NCI-H748 treated with DMSO at 0.1 percent for 48 hours (cell line): ENCODE measurements at regions not wholly inside any gene's neighbourhood (a gene's known extent, or its start where the extent isn't known, plus 50 kb on each side); places are given as distances from the start of the nearest gene placed in this dataset.
A peak's percentile ranks its signal among the peaks of the same experiment; 100 is the strongest.

ENCODE experiments used
- DNase-seq: peaks from one replicate; lab custom pipeline; 2025; lab: John Stamatoyannopoulos, UW

DNA sequence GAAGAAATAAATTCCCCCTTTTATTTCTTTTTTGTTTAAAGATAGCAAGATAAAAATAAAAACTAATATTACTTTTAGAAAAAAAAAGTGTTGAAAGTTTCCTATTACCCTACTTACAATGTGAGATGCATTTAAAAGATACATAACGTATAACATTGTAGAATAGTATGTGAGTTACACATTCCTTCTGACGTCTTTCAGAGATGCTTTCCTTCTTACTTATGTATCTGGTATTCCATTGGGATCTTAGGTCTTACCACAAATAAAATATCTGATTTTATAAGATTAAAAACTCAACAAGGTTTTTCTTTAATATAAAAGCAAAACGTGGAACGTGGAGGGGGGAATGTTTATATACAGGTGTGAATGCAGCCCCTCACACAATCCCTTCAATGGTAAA is 147.2 kb upstream of the ETS2 start:
- DNase-seq = no peak

DNA sequence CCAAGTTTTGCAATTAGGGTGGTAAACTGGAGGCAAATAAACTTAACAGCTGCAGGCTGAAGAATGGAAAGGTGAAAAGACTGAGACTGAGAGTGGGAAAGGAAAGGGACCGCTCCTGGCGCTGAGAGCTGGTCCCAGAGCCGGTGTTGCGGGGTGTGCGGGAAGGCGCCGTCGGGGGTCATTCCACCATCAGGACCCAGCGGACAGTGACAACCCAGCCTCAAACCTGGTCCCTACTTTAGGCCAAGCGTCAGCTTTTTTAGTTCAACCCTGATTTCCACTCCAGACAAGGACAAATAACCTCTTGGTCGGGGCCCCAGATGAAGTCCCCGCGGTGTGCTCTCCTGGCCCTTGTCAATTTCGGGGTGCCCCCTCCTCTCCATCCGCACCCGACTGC is 145.8 kb upstream of the ETS2 start:
- DNase-seq = no peak

GRCh38 chr21:38660333-38661196 is 145.2 kb upstream of the ETS2 start:
- no peak for DNase-seq

DNA sequence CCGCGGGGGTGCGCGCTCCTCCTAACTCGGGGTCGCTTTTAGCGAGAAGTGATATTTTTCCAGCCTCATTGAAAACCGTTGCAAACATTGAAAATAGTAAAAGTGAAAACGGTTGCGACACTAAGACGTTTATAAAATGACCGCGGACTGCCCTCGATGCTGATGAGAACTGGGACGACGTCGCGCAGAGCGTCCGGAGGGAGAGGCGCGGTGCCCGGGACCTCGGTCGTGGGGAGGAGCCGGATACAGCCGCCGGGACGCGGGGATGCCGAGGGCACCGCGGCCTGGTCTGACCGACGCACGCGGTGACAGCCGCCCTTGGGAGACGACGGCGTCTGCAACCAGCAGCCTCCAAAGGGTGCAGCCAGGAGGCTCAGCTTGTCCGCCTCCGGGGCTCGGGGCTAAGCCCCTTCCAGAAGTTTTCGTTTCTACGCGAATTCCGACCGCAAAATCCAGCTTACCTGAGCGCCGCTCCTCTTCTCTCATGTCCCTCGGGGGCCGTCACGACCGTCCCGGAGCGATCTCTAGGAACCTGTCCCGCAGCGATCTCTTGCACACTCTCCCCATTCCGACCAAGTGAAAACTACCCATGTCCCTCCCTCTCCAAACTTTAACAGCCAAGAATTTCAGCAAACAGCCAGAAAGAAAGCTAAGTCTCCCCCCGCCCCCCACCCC is 144.4 kb upstream of the ETS2 start:
- no peak for DNase-seq

DNA sequence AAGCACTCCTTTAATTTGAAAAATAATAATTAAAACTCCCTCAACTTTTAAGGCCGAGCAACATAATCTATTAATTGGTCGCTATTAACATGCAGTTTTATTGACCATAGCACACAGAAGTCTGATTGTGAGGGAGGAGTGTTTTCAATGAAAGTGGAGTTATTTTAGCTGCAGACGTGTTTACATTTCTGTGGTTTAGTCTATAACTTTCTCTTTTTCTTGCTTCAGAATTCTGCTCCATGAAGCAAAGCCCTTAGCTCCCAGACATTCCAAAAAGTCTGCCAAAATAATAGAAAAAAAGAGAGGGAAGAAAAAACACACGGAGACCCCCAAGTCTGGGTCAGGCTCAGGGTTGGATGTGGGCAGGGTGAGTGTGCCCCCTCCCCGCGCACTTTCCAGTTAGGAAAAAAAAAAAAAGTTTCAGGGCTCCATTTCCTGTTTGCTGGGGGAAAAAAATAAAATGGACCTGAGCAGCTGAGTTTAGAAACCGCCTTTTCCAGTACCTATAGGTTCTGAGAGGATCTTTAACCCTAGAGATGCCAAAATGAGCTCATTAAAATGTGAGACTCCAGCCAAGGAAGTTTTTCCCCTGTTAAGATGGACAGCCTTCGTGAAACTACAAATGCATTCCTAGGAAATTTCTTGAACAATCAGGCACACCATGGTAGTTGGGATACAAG is 143.7 kb upstream of the ETS2 start:
- no peak for DNase-seq

DNA sequence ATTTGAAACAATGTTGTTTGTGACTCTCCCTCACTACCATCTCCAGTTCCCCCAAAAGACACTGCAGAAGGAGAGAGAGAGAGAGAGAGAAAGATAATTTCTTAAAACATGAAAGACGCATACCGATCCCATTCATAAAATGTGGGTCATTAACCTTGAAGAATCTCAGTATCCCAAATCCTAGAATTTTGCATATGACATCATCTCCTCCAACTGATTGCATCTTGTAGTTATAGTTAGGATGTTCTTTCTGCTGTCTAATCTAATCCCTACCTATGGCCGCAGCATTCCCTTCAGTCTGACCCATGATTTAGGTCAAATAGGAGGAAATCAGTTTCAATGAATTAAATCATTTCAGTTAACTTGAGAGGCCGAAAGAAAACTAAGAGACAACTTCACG is 142.4 kb upstream of the ETS2 start:
- no peak for DNase-seq

GRCh38 chr21:38664315-38664714 is 141.4 kb upstream of the ETS2 start:
- no peak for DNase-seq

DNA sequence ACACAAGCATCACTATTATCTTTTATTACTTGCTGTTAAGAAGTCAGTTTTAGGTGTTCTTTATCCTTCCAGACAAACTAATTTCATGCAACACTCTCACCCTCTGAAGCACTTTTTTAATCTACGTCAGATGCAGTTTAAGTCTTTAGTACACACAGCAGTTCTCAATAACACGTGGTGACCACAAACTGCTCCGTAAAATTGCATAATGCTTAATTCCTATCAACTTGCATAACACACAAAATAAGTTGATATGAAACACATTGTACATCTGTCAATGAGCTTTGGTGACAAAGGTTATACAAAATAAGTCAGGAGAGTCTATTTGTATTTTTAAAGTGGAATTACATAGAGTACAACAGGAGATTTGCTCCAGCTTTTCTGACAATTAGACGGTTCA is 140.9 kb upstream of the ETS2 start:
- DNase-seq = no peak

GRCh38 chr21:38667291-38667870 is 138.3 kb upstream of the ETS2 start:
- no peak for DNase-seq

GRCh38 chr21:38668067-38668466 is 137.7 kb upstream of the ETS2 start:
- DNase-seq = no peak

DNA sequence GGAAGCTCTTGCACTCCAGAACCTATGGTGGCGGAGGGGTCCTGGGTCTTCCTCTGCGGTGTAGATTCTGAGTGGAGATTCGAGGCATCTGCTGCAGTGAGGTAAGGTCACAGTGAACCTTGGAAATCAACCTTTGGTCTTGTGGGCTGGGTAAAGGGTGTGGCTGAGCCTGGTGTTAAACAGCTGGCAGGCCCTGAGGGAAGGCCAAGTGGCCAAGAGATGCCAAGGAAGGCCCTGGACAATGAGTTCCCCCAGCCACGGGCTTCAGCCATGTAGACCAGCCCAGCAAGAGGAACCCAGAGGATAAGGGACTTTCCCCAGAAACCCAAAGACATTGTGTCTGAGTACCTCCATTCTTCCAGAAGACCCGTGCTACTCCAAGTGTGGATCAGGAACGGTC is 137.2 kb upstream of the ETS2 start:
- DNase-seq = no peak

- peak; percentile 20 for DNase-seq
Measured at GRCh38 chr21:38669186-38669585, 136.5 kb upstream of the ETS2 start.

GRCh38 chr21:38670861-38671260 is 134.9 kb upstream of the ETS2 start:
- no peak for DNase-seq

DNA sequence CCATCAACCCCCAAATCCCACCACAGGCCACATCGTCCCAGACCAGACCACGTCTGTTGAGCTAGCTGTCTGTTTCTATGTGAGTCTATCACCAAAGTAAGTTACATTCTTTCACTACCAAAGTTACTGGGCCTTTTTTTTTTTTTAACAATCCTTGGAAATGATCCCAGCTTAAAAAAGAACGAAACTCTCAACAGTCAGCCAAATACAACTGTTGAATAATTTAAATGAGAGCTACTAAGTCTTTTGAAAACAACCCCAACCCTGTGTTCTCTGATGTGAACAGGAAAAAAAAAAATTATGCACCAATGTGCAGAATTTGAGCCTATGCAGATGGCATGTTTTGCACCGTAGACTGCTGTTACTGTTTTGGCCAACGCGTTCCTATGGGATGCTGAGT is 134.0 kb upstream of the ETS2 start:
- DNase-seq = no peak

GRCh38 chr21:38675182-38675824 is 130.4 kb upstream of the ETS2 start:
- DNase-seq = peak; percentile 70

DNA sequence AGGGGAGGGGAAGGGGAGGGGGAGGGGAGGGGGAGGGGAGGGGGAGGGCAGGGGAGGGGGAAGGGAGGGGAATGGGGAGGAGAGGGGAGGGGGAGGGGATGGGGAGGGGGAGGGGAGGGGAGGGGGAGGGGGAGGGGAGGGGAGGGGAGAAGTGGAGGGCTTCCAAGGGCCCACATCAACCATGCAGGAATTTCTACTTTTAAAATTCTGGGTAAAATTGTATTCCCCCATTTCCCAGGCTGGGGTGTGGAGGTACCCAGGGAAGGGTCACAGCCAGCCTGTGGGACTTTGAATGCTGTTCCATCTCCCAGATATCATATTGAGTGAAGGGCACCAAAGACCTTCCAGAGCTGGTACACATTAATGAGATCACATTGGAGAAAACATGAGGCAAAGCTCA is 126.9 kb upstream of the ETS2 start:
- no peak for DNase-seq

- DNase-seq = no peak
Measured at GRCh38 chr21:38679534-38679933, 126.2 kb upstream of the ETS2 start.

- no peak for DNase-seq
Measured at GRCh38 chr21:38680401-38680800, 125.3 kb upstream of the ETS2 start.

DNA sequence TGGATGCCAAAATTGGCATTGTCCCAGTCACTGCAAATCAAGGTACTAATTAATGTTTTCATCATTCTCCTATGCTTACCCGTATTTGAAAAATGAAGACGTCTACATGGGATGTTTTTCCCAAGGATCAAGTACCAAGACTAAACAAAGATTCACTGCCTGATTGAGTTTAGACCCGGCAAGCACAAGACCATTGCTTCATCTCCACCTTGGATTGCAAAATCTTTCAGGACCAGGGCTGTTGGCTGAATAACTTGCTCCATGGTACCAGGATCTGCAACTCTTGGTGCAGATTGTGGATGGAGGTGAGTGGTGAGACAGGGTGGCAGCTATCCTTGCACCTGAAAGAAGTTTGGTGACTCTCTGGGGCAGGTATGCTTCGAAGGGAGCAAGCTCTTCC is 122.5 kb upstream of the ETS2 start:
- no peak for DNase-seq

DNA sequence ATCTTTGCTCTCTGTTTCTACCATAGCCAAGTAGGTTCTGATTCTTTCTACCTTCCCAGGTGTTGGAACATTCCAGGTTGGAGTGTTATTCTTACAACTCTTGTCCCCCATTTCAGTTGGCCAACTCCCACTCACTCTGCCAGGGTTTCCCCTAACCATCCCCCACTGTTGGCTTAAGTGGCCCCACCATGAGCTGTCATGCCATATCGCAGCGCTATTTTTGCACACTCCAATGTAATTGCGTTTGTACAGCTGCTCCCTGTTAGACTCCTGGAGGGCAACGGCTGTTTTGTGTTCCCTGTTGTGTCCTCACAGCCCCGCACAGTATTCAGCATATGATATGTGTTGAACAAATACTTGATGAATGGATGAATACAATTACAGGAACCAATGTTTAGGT is 117.7 kb upstream of the ETS2 start:
- DNase-seq = peak; percentile 94

- no peak for DNase-seq
Measured at GRCh38 chr21:38691631-38692030, 114.1 kb upstream of the ETS2 start.

- no peak for DNase-seq
Measured at GRCh38 chr21:38696579-38696978, 109.2 kb upstream of the ETS2 start.
